Peyer's patch (tissue), 4 donors: ENCODE measurements at regions not wholly inside any gene's neighbourhood (a gene's known extent, or its start where the extent isn't known, plus 50 kb on each side); places are given as distances from the start of the nearest gene placed in this dataset.

Experiments
- DNase-seq, 3 donors: peaks; one replicate each; pipeline ENCODE4 v3.0.0-alpha.2; 2017 to 2019
- H3K27ac ChIP-seq, 4 donors: fragments of 200-600 bp; sonication (generic); one replicate each; pipeline ENCODE4 v1.5.1; 2016 to 2019
- H3K27me3 ChIP-seq, 2 donors: fragments of 200-600 bp; sonication (generic); one replicate each; pipeline ENCODE4 v1.5.1; 2019
- H3K36me3 ChIP-seq, 3 donors: fragments of 200-600 bp; sonication (generic); one replicate each; pipeline ENCODE4 v1.5.1; 2016 to 2019
- H3K4me1 ChIP-seq, 4 donors: fragments of 200-600 bp; sonication (generic); one replicate each; pipeline ENCODE4 v1.5.1; 2016 to 2019
- H3K4me3 ChIP-seq, 4 donors: fragments of 200-600 bp; sonication (generic); 1 replicate in 3 of 4; 2 replicates in 1 of 4; pipeline ENCODE4 v1.5.1; 2016 to 2019; ENCODE audit warnings: mild to moderate bottlenecking in 1 of 4
- H3K9me3 ChIP-seq, 4 donors: fragments of 200-600 bp; sonication (generic); one replicate each; pipeline ENCODE4 v1.5.1; 2016 to 2019; ENCODE audit warnings: mild to moderate bottlenecking in 1 of 4
- POLR2A ChIP-seq, 2 donors: fragments of 450-650 bp; IDR thresholded peaks; one replicate each; pipeline ENCODE4 v1.5.1; 2017; ENCODE audit warnings: antibody characterized with exemption in 2 of 2, mild to moderate bottlenecking in 2 of 2, moderate library complexity in 2 of 2
- TF ChIP-seq, protein P1 (sequence below), 6 experiments: fragments of 450-650 bp in 4 of 6; fragments of 200-600 bp in 2 of 6; sonication (generic) in 1 of 6; IDR thresholded peaks; one replicate each; pipeline ENCODE4 v1.5.1; 2017 to 2019; ENCODE audit warnings: antibody characterized with exemption in 6 of 6, mild to moderate bottlenecking in 3 of 6, moderate library complexity in 1 of 6

DNA sequence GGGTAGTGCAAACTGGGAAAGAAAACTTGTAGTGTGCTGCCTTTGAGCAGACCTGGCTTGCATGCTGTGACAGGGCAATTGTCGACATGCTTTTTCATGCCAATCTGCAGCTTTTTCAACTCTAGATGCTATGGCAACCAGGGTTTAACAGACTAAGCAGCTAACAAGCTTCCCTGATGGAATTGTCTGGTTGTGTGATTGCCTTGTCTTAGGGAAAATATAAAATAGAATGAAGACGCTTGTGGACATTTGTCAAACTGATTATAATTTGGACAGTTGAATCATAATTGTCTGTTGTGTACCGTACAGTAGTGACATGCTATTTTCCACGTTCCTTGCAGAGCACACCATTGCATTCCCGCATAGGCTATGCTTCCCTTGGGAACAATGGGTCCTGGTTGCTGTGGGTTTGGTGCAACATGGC lies 113.0 kb downstream of the FOXG1 start:
- TF ChIP-seq, protein P1, sequence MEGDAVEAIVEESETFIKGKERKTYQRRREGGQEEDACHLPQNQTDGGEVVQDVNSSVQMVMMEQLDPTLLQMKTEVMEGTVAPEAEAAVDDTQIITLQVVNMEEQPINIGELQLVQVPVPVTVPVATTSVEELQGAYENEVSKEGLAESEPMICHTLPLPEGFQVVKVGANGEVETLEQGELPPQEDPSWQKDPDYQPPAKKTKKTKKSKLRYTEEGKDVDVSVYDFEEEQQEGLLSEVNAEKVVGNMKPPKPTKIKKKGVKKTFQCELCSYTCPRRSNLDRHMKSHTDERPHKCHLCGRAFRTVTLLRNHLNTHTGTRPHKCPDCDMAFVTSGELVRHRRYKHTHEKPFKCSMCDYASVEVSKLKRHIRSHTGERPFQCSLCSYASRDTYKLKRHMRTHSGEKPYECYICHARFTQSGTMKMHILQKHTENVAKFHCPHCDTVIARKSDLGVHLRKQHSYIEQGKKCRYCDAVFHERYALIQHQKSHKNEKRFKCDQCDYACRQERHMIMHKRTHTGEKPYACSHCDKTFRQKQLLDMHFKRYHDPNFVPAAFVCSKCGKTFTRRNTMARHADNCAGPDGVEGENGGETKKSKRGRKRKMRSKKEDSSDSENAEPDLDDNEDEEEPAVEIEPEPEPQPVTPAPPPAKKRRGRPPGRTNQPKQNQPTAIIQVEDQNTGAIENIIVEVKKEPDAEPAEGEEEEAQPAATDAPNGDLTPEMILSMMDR (IDR thresholded peaks at IDR 0.05): no peak
- no peak for TF ChIP-seq POLR2A (IDR thresholded peaks at IDR 0.05)

DNA sequence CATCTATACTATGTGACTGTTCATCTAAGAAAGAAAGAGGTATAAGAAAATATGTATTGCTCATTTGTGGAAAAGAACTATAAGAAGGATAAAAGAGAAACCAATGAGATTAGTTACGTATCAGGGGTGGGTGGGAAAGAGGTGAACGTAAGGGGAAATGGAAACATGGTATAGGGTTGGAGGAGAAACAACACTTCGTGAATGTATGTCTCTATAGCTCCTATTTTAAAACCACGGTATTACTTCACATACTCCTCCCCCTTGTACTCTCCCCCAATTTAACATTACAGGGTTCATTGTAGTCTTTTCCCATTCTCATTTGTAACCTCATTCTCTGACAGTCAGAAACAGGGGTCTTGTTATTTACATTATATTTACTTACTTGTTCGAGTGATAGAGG lies 120.4 kb downstream of the FOXG1 start:
- no peak for TF ChIP-seq POLR2A (IDR thresholded peaks at IDR 0.05)
- TF ChIP-seq, protein P1 (IDR thresholded peaks at IDR 0.05): no peak

More for the DNA sequence above, 113.0 kb downstream of the FOXG1 start:
- H3K9me3 ChIP-seq: no peaks in the 10 kb centered on the region
- no peaks in the 10 kb centered on the region for H3K4me1 ChIP-seq
- DNase-seq: no peak
- no peaks in the 10 kb centered on the region for H3K27me3 ChIP-seq
- H3K36me3 ChIP-seq: no peaks in the 10 kb centered on the region
- H3K4me3 ChIP-seq: no peak overlapping the region
- H3K27ac ChIP-seq: no peak overlapping the region

DNA sequence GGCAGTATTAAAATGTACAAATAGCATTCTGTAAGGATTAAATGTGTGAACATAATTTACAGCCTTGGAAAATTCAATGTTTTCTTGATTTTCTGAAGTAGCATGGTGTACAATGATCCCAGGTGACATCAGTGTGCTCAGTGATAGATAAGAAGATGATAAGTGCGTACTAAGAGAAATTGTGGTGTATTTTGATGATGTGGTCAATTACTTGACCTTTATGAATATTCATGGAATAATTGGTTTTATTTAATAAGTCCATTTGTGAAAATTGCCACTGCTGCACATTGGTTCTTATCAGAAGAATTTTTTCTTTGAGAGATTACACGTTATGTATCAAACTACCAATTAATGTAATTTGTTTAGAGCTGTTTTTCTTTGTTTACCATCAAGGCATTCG lies 128.8 kb downstream of the FOXG1 start:
- Histone ChIP-seq H3K9me3 (no peaks in the 10 kb centered on the region), H3K4me1 (no peaks in the 10 kb centered on the region), H3K27ac (no peak overlapping the region), H3K36me3 (no peaks in the 10 kb centered on the region), H3K27me3 (no peaks in the 10 kb centered on the region), H3K4me3 (no peak overlapping the region)
- TF ChIP-seq, protein P1 (IDR thresholded peaks at IDR 0.05): no peak
- TF ChIP-seq POLR2A (IDR thresholded peaks at IDR 0.05): no peak
- DNase-seq: no peak

More for the DNA sequence above, 120.4 kb downstream of the FOXG1 start:
- no peak for DNase-seq
- Histone ChIP-seq H3K27ac (no peak overlapping the region), H3K9me3 (no peaks in the 10 kb centered on the region), H3K4me1 (no peaks in the 10 kb centered on the region), H3K36me3 (no peaks in the 10 kb centered on the region), H3K27me3 (no peaks in the 10 kb centered on the region), H3K4me3 (no peak overlapping the region)

DNA sequence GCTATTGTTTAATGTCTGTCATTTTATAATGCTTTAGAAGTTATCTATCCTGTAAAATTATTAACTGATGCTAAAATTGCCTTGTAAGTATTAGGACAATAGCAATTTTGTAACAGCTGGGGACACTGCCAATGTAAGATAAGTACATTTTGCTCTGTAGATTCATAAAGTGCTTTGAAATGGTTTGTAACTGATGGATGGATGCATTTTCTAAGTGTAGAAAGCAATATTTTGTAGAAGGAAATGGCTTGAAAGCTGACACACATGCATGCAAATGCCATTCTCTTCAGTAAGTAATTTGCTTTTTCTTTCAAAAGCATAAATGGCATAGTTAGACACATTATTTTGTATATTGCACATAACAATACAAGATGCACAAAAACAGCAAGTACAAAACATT lies 129.8 kb downstream of the FOXG1 start:
- Histone ChIP-seq H3K27me3 (no peaks in the 10 kb centered on the region), H3K27ac (no peak overlapping the region), H3K36me3 (no peaks in the 10 kb centered on the region), H3K4me1 (no peaks in the 10 kb centered on the region), H3K9me3 (no peaks in the 10 kb centered on the region), H3K4me3 (no peak overlapping the region)
- TF ChIP-seq, protein P1 (IDR thresholded peaks at IDR 0.05): no peak
- no peak for TF ChIP-seq POLR2A (IDR thresholded peaks at IDR 0.05)
- no peak for DNase-seq

DNA sequence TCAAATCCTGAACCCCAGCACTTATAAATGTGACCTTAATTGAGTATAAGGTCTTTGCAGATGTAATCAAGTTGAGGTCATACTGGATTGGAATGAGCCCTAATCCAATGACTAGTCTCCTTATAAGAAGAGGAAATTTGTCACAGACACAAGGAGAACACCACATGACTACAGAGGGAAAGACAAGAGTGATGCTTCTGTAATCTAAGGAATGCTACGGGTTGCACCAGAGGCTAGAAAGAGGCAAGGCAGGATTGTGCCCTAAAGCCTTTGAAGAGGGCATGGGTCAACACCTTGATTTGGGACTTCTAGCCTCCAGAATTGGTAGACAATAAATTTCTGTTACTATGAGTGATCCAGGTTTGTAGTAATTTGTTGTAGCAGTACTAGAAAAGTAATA lies 135.0 kb downstream of the FOXG1 start:
- no peak overlapping the region for H3K27ac ChIP-seq
- no peak for DNase-seq

More for the DNA sequence above, 135.0 kb downstream of the FOXG1 start:
- no peaks in the 10 kb centered on the region for H3K27me3 ChIP-seq
- TF ChIP-seq, protein P1 (IDR thresholded peaks at IDR 0.05): no peak
- TF ChIP-seq POLR2A (IDR thresholded peaks at IDR 0.05): no peak
- no peak overlapping the region for H3K4me3 ChIP-seq
- no peaks in the 10 kb centered on the region for H3K36me3 ChIP-seq
- H3K9me3 ChIP-seq: no peaks in the 10 kb centered on the region
- H3K4me1 ChIP-seq: no peaks in the 10 kb centered on the region
